ENCODE measurements at regions not wholly inside any gene's neighbourhood (a gene's known extent, or its start where the extent isn't known, plus 50 kb on each side); places are given as distances from the start of the nearest gene placed in this dataset.

GRCh38 chr6:121884620-121885019 is 449.2 kb downstream of the GJA1 start:
- TF ChIP-seq, protein P1, sequence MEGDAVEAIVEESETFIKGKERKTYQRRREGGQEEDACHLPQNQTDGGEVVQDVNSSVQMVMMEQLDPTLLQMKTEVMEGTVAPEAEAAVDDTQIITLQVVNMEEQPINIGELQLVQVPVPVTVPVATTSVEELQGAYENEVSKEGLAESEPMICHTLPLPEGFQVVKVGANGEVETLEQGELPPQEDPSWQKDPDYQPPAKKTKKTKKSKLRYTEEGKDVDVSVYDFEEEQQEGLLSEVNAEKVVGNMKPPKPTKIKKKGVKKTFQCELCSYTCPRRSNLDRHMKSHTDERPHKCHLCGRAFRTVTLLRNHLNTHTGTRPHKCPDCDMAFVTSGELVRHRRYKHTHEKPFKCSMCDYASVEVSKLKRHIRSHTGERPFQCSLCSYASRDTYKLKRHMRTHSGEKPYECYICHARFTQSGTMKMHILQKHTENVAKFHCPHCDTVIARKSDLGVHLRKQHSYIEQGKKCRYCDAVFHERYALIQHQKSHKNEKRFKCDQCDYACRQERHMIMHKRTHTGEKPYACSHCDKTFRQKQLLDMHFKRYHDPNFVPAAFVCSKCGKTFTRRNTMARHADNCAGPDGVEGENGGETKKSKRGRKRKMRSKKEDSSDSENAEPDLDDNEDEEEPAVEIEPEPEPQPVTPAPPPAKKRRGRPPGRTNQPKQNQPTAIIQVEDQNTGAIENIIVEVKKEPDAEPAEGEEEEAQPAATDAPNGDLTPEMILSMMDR (IDR thresholded peaks at IDR 0.05; ENCODE audit: poor library complexity, severe bottlenecking), result no peak
- TF ChIP-seq EP300 (conservative IDR thresholded peaks at IDR 0.05; ENCODE audit: poor library complexity, severe bottlenecking) (no peak), SMC3 (conservative IDR thresholded peaks at IDR 0.05; ENCODE audit: poor library complexity) (no peak)
